ENCODE measurements at regions not wholly inside any gene's neighbourhood (a gene's known extent, or its start where the extent isn't known, plus 50 kb on each side); places are given as distances from the start of the nearest gene placed in this dataset.
"Not testable (repeated sequence)": the region's sequence is repeated elsewhere in the genome, so short reads cannot be mapped to it uniquely, and the experiment has no call there.

GRCh38 chr1:238451781-238452310 lies 561.1 kb upstream of the ZP4 start:
- no peak overlapping the region for H3K4me3 ChIP-seq (ENCODE audit: low read depth, low read length)

DNA sequence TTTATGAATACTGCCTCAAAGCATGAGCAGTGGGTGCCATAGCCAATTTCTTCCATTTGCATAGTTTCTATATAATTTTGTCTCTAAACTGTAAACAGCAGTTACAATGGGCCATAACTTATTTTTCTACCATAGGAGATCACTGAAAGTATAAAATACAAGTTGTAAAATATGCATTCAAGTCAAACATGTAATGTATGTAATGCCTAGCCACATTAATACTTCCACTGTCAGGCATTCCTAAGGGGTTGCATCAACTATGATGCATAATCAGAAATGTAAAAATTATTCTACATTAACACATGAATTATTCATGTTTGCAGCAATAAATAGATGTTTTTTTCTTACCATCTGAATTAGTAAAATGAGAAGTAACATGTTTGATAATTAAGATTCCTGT lies 560.3 kb upstream of the ZP4 start:
- TF ChIP-seq CTCF (IDR thresholded peaks at IDR 0.05; ENCODE audit: borderline replicate concordance, insufficient read depth, low read depth, low read length), result no peak
- no peak overlapping the region for H3K4me3 ChIP-seq (ENCODE audit: low read depth, low read length)

More at GRCh38 chr1:238451781-238452310, 561.1 kb upstream of the ZP4 start:
- TF ChIP-seq CTCF (IDR thresholded peaks at IDR 0.05; ENCODE audit: borderline replicate concordance, insufficient read depth, low read depth, low read length), result no peak

DNA sequence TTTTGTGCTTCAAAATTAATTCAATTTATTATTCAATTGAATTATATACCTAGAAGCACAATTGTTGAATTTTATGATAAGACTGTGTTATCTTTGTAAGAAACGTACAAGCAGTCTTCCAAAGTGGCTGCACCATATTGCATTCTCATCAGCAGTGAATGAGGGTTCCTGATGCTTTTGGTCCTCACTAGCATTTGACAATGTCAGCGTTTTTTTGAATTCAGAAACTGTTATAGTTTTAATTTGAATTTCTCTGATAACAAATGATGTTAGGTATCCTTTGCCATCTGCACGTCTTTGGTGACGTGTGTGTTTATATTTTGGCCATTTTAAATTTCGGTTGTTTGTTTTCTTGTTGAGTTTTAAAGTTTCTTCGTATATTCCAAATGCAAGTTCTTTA lies 553.0 kb upstream of the ZP4 start:
- H3K4me3 ChIP-seq (ENCODE audit: low read depth, low read length), result no peak overlapping the region
- TF ChIP-seq CTCF (IDR thresholded peaks at IDR 0.05; ENCODE audit: borderline replicate concordance, insufficient read depth, low read depth, low read length), result no peak

DNA sequence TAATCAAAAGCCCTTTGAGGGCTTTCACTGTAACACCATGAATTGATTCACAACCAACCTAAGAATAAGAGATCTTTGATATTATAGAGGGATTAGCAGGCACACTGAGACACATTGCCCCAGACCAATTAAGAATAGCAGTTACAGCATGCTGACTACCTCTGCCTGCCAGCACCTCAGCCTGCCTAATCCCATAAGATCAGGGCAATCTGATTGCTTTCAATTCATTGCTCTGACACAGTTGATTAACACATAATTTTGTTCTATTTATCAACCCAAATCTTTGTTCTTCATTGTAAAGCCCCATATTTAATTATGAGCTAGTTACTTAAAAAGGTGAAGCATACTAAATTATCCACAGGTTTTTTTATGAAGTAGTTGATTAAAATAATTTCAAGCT lies 548.8 kb upstream of the ZP4 start:
- no peak overlapping the region for H3K4me3 ChIP-seq (ENCODE audit: low read depth, low read length)
- no peak for TF ChIP-seq CTCF (IDR thresholded peaks at IDR 0.05; ENCODE audit: borderline replicate concordance, insufficient read depth, low read depth, low read length)

- no peak for TF ChIP-seq CTCF (IDR thresholded peaks at IDR 0.05; ENCODE audit: borderline replicate concordance, insufficient read depth, low read depth, low read length)
- no peak overlapping the region for H3K4me3 ChIP-seq (ENCODE audit: low read depth, low read length)
Observed at GRCh38 chr1:238438311-238439270, 547.9 kb upstream of the ZP4 start.

- H3K4me3 ChIP-seq (ENCODE audit: low read depth, low read length), result not testable (repeated sequence)
Observed at GRCh38 chr1:238429703-238430102, 539.0 kb upstream of the ZP4 start.

- no peak for TF ChIP-seq CTCF (IDR thresholded peaks at IDR 0.05; ENCODE audit: borderline replicate concordance, insufficient read depth, low read depth, low read length)
- no peak overlapping the region for H3K4me3 ChIP-seq (ENCODE audit: low read depth, low read length)
Observed at GRCh38 chr1:238419209-238419608, 528.5 kb upstream of the ZP4 start.

Data from GM12875 (cell line).